ENCODE measurements at regions not wholly inside any gene's neighbourhood (a gene's known extent, or its start where the extent isn't known, plus 50 kb on each side); places are given as distances from the start of the nearest gene placed in this dataset.

GRCh38 chr5:25484391-25484790 lies 839.6 kb upstream of the CDH10 start:
- no peak for TF ChIP-seq CTCF (IDR thresholded peaks at IDR 0.05; ENCODE audit: low read depth, low read length, poor library complexity, severe bottlenecking)
- Histone ChIP-seq H3K36me3 (ENCODE audit: control insufficient read depth, low read length) (no peaks in the 10 kb centered on the region), H3K4me3 (ENCODE audit: low read length) (no peak overlapping the region), H4K20me1 (ENCODE audit: control insufficient read depth, insufficient read depth, low read depth, low read length) (no peaks in the 10 kb centered on the region), H3K27me3 (ENCODE audit: control insufficient read depth, low read length) (no peaks in the 10 kb centered on the region), H3K79me2 (ENCODE audit: control insufficient read depth, low read length) (no peaks in the 10 kb centered on the region), H3K4me2 (ENCODE audit: low read length) (no peak overlapping the region), H3K9me3 (ENCODE audit: control insufficient read depth, insufficient read depth, low read length) (no peaks in the 10 kb centered on the region), H3F3A (ENCODE audit: control insufficient read depth, insufficient read depth) (no peaks in the 10 kb centered on the region), H3K9me2 (replicated peaks; ENCODE audit: control insufficient read depth, low read length) (no peaks in the 10 kb centered on the region), H3K4me1 (ENCODE audit: control insufficient read depth, low read length) (peaks cover 14% of the 10 kb centered on the region), H3K27ac (ENCODE audit: low read depth, low read length) (no peak overlapping the region)

- Histone ChIP-seq H3K27me3 (ENCODE audit: control insufficient read depth, low read length) (no peaks in the 10 kb centered on the region), H3K79me2 (ENCODE audit: control insufficient read depth, low read length) (no peaks in the 10 kb centered on the region), H3K4me2 (ENCODE audit: low read length) (no peak overlapping the region), H3K9me3 (ENCODE audit: control insufficient read depth, insufficient read depth, low read length) (no peaks in the 10 kb centered on the region), H3K4me1 (ENCODE audit: control insufficient read depth, low read length) (no peaks in the 10 kb centered on the region), H3K9me2 (replicated peaks; ENCODE audit: control insufficient read depth, low read length) (no peaks in the 10 kb centered on the region), H3F3A (ENCODE audit: control insufficient read depth, insufficient read depth) (no peaks in the 10 kb centered on the region), H4K20me1 (ENCODE audit: control insufficient read depth, insufficient read depth, low read depth, low read length) (no peaks in the 10 kb centered on the region), H3K27ac (ENCODE audit: low read depth, low read length) (no peak overlapping the region), H3K4me3 (ENCODE audit: low read length) (no peak overlapping the region), H3K36me3 (ENCODE audit: control insufficient read depth, low read length) (no peaks in the 10 kb centered on the region)
- no peak for TF ChIP-seq EZH2phosphoT487 (IDR thresholded peaks at IDR 0.05; ENCODE audit: borderline replicate concordance, low read length)
These were observed 836.7 kb upstream of the CDH10 start for GRCh38 chr5:25481463-25481862.

- H3K27ac ChIP-seq (ENCODE audit: low read depth, low read length), result no peak overlapping the region
- H3F3A ChIP-seq (ENCODE audit: control insufficient read depth, insufficient read depth), result no peaks in the 10 kb centered on the region
- TF ChIP-seq EZH2phosphoT487 (IDR thresholded peaks at IDR 0.05; ENCODE audit: borderline replicate concordance, low read length), result no peak
- no peak for TF ChIP-seq CTCF (IDR thresholded peaks at IDR 0.05; ENCODE audit: low read depth, low read length, poor library complexity, severe bottlenecking)
- H3K4me2 ChIP-seq (ENCODE audit: low read length), result no peak overlapping the region
- H3K4me1 ChIP-seq (ENCODE audit: control insufficient read depth, low read length), result no peaks in the 10 kb centered on the region
- H3K27me3 ChIP-seq (ENCODE audit: control insufficient read depth, low read length), result no peaks in the 10 kb centered on the region
- H4K20me1 ChIP-seq (ENCODE audit: control insufficient read depth, insufficient read depth, low read depth, low read length), result no peaks in the 10 kb centered on the region
- H3K36me3 ChIP-seq (ENCODE audit: control insufficient read depth, low read length), result no peaks in the 10 kb centered on the region
- H3K79me2 ChIP-seq (ENCODE audit: control insufficient read depth, low read length), result no peaks in the 10 kb centered on the region
- no peaks in the 10 kb centered on the region for H3K9me2 ChIP-seq (replicated peaks; ENCODE audit: control insufficient read depth, low read length)
- no peak overlapping the region for H3K4me3 ChIP-seq (ENCODE audit: low read length)
- H3K9me3 ChIP-seq (ENCODE audit: control insufficient read depth, insufficient read depth, low read length), result no peaks in the 10 kb centered on the region
These were observed 814.3 kb upstream of the CDH10 start for GRCh38 chr5:25459082-25459481.

- no peaks in the 10 kb centered on the region for H3K27me3 ChIP-seq (ENCODE audit: control insufficient read depth, low read length)
- H4K20me1 ChIP-seq (ENCODE audit: control insufficient read depth, insufficient read depth, low read depth, low read length), result no peaks in the 10 kb centered on the region
- no peaks in the 10 kb centered on the region for H3F3A ChIP-seq (ENCODE audit: control insufficient read depth, insufficient read depth)
- no peak overlapping the region for H3K4me3 ChIP-seq (ENCODE audit: low read length)
- H3K9me2 ChIP-seq (replicated peaks; ENCODE audit: control insufficient read depth, low read length), result no peaks in the 10 kb centered on the region
- TF ChIP-seq CTCF (IDR thresholded peaks at IDR 0.05; ENCODE audit: low read depth, low read length, poor library complexity, severe bottlenecking) (no peak), EZH2phosphoT487 (IDR thresholded peaks at IDR 0.05; ENCODE audit: borderline replicate concordance, low read length) (no peak)
- H3K27ac ChIP-seq (ENCODE audit: low read depth, low read length), result no peak overlapping the region
- H3K4me1 ChIP-seq (ENCODE audit: control insufficient read depth, low read length), result no peaks in the 10 kb centered on the region
- no peaks in the 10 kb centered on the region for H3K79me2 ChIP-seq (ENCODE audit: control insufficient read depth, low read length)
- H3K9me3 ChIP-seq (ENCODE audit: control insufficient read depth, insufficient read depth, low read length), result no peaks in the 10 kb centered on the region
- no peak overlapping the region for H3K4me2 ChIP-seq (ENCODE audit: low read length)
- H3K36me3 ChIP-seq (ENCODE audit: control insufficient read depth, low read length), result no peaks in the 10 kb centered on the region
These were observed 813.9 kb upstream of the CDH10 start for GRCh38 chr5:25458628-25459027.

All from DOHH2 (cell line).